Gastroesophageal sphincter (tissue), 3 donors: ENCODE measurements at regions not wholly inside any gene's neighbourhood (a gene's known extent, or its start where the extent isn't known, plus 50 kb on each side); places are given as distances from the start of the nearest gene placed in this dataset.

Source experiments
- EP300 ChIP-seq: sonication (generic); formaldehyde crosslinking; IDR thresholded peaks from one replicate; pipeline ENCODE4 v1.6.1; 2017; ENCODE audit warnings: antibody characterized with exemption, mild to moderate bottlenecking
- TF ChIP-seq, protein P1 (sequence below), 4 experiments: fragments of 200-600 bp in 2 of 4; fragments of 450-650 bp in 2 of 4; sonication (generic) in 1 of 4; IDR thresholded peaks; one replicate each; pipeline ENCODE4 v1.5.1; 2017 to 2019; ENCODE audit warnings: antibody characterized with exemption in 4 of 4, mild to moderate bottlenecking in 2 of 4, moderate library complexity in 2 of 4

DNA sequence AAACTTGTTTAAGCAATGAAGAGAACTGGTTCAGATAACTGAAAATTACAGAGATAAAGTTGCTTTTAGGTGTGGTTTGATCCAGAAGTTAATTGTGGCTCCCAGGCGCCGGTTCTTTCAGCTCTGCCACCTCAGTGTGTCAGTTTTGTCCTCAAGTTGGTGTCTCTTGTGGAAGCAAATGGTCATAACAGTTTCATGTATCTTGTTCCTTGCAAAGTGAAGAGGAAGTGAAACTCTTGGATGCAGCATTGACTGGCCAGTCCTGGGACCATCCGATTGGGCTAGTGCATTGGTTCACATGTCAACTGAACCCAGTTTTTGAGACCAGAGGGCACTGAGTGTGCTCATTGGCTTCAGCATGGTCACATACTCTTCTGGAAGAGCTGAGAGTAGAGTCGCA is 181.4 kb upstream of the GRM7 start:
- TF ChIP-seq, protein P1, sequence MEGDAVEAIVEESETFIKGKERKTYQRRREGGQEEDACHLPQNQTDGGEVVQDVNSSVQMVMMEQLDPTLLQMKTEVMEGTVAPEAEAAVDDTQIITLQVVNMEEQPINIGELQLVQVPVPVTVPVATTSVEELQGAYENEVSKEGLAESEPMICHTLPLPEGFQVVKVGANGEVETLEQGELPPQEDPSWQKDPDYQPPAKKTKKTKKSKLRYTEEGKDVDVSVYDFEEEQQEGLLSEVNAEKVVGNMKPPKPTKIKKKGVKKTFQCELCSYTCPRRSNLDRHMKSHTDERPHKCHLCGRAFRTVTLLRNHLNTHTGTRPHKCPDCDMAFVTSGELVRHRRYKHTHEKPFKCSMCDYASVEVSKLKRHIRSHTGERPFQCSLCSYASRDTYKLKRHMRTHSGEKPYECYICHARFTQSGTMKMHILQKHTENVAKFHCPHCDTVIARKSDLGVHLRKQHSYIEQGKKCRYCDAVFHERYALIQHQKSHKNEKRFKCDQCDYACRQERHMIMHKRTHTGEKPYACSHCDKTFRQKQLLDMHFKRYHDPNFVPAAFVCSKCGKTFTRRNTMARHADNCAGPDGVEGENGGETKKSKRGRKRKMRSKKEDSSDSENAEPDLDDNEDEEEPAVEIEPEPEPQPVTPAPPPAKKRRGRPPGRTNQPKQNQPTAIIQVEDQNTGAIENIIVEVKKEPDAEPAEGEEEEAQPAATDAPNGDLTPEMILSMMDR (IDR thresholded peaks at IDR 0.05) = no peak
- TF ChIP-seq EP300 = no peak
